MCF 10A (cell line): ENCODE measurements at regions not wholly inside any gene's neighbourhood (a gene's known extent, or its start where the extent isn't known, plus 50 kb on each side); places are given as distances from the start of the nearest gene placed in this dataset.

ENCODE experiments used
- BruUV-seq: library from RNA; stranded (reverse); fragments of 400-500 nt; replicated peaks from 2 replicates; lab custom pipeline; 2021; lab: Mats Ljungman, UMichigan
- CTCF ChIA-PET: fragments of 300-600 bp; sonication (Branson Sonifier 250); formaldehyde crosslinking; extraction: SDS; loops from one replicate; lab custom pipeline; 2021; ENCODE audit warnings: antibody characterized with exemption, inconsistent platforms; lab: Yijun Ruan, JAX
- POLR2A ChIA-PET: fragments of 300-600, 350-650 bp; sonication (Branson Sonifier 250); formaldehyde crosslinking; extraction: SDS; loops from one replicate; lab custom pipeline; 2020; ENCODE audit warnings: antibody characterized with exemption, inconsistent platforms; lab: Yijun Ruan, JAX
- DNase-seq: peaks from one replicate; pipeline ENCODE4 v3.0.0-alpha.2; 2018; ENCODE audit not compliant: unreplicated experiment
- H3K27ac Mint-ChIP-seq: one replicate; pipeline ENCODE4 v1.8.0; 2022; ENCODE audit warnings: mild to moderate bottlenecking, low read depth, mixed read lengths; ENCODE audit not compliant: unreplicated experiment
- H3K27me3 Mint-ChIP-seq: one replicate; pipeline ENCODE4 v1.8.0; 2022; ENCODE audit warnings: mixed read lengths; ENCODE audit not compliant: insufficient read depth, unreplicated experiment
- H3K36me3 Mint-ChIP-seq: one replicate; pipeline ENCODE4 v1.8.0; 2022; ENCODE audit warnings: mild to moderate bottlenecking, moderate library complexity, mixed read lengths; ENCODE audit not compliant: insufficient read depth, unreplicated experiment
- H3K4me1 Mint-ChIP-seq: one replicate; pipeline ENCODE4 v1.8.0; 2022; ENCODE audit warnings: mixed read lengths; ENCODE audit not compliant: insufficient read depth, unreplicated experiment
- H3K4me3 Mint-ChIP-seq: one replicate; pipeline ENCODE4 v1.8.0; 2022; ENCODE audit warnings: mild to moderate bottlenecking, moderate library complexity, mixed read lengths; ENCODE audit not compliant: unreplicated experiment
- H3K9me3 Mint-ChIP-seq: one replicate; pipeline ENCODE4 v1.8.0; 2022; ENCODE audit warnings: mixed read lengths; ENCODE audit not compliant: unreplicated experiment
- CTCF ChIP-seq: fragments of 200-600 bp; IDR thresholded peaks from one replicate; pipeline ENCODE4 v1.8.0; 2022; ENCODE audit warnings: antibody characterized with exemption, mild to moderate bottlenecking; ENCODE audit not compliant: unreplicated experiment
- intact Hi-C: fragments of 100-400 bp; cut with micrococcal nuclease; formaldehyde crosslinking; loops from 2 replicates; pipeline ENCODE4 v1.14.1; 2022

GRCh38 chr7:55690-56248, 136.6 kb upstream of the FAM20C start:
- no peak for TF ChIP-seq CTCF
- ChIA-PET CTCF (interaction anchor here (1.5 kb wide), 1 partner anchor 212 kb away, joined by 5 read pairs; no protein-coding TSS in a partner anchor), POLR2A (no interaction called here)
- intact Hi-C loops = no loop called here
- no peaks in the 10 kb centered on the region for H3K9me3 Mint-ChIP-seq
- no peak for DNase-seq
- H3K27ac Mint-ChIP-seq = no peak overlapping the region
- H3K4me1 Mint-ChIP-seq = no peaks in the 10 kb centered on the region
- H3K27me3 Mint-ChIP-seq = no peaks in the 10 kb centered on the region
- H3K4me3 Mint-ChIP-seq = no peak overlapping the region
- BruUV-seq = no TSS peak
- no peaks in the 10 kb centered on the region for H3K36me3 Mint-ChIP-seq

- ChIA-PET POLR2A (no interaction called here), CTCF (no interaction called here)
- TF ChIP-seq CTCF = no peak
- H3K4me3 Mint-ChIP-seq = no peak overlapping the region
- intact Hi-C loops = no loop called here
- DNase-seq = no peak
- H3K9me3 Mint-ChIP-seq = no peaks in the 10 kb centered on the region
- H3K27ac Mint-ChIP-seq = no peak overlapping the region
- no peaks in the 10 kb centered on the region for H3K4me1 Mint-ChIP-seq
- no peaks in the 10 kb centered on the region for H3K36me3 Mint-ChIP-seq
- no TSS peak for BruUV-seq
- H3K27me3 Mint-ChIP-seq = no peaks in the 10 kb centered on the region
Observed at GRCh38 chr7:56291-56913, 136.0 kb upstream of the FAM20C start.

GRCh38 chr7:57071-57470, 135.3 kb upstream of the FAM20C start:
- CTCF ChIA-PET = interaction anchor here (0.5 kb wide), 1 partner anchor 264 kb away, joined by 3 read pairs; no protein-coding TSS in a partner anchor
- no peaks in the 10 kb centered on the region for H3K9me3 Mint-ChIP-seq

More at GRCh38 chr7:57071-57470, 135.3 kb upstream of the FAM20C start:
- no peak for DNase-seq
- POLR2A ChIA-PET = no interaction called here
- Mint-ChIP-seq H3K27me3 (no peaks in the 10 kb centered on the region), H3K4me3 (no peak overlapping the region), H3K4me1 (no peaks in the 10 kb centered on the region), H3K27ac (no peak overlapping the region), H3K36me3 (no peaks in the 10 kb centered on the region)
- BruUV-seq = no TSS peak
- TF ChIP-seq CTCF = no peak
- intact Hi-C loops = no loop called here
